ENCODE measurements at regions not wholly inside any gene's neighbourhood (a gene's known extent, or its start where the extent isn't known, plus 50 kb on each side); places are given as distances from the start of the nearest gene placed in this dataset.

- H3K4me3 ChIP-seq (ENCODE audit: control insufficient read depth, low read depth, low read length) = no peak overlapping the region
- no peak for DNase-seq (ENCODE audit: low read depth)
- TF ChIP-seq CTCF (IDR thresholded peaks at IDR 0.05; ENCODE audit: control insufficient read depth, insufficient read depth, low read depth, low read length, missing control alignments) = no peak
Measured at GRCh38 chr2:101619191-101619591, 78.3 kb upstream of the MAP4K4 start.

- DNase-seq (ENCODE audit: low read depth) = no peak
- H3K4me3 ChIP-seq (ENCODE audit: control insufficient read depth, low read depth, low read length) = no peak overlapping the region
- no peak for TF ChIP-seq CTCF (IDR thresholded peaks at IDR 0.05; ENCODE audit: control insufficient read depth, insufficient read depth, low read depth, low read length, missing control alignments)
Measured at GRCh38 chr2:101617796-101618195, 79.7 kb upstream of the MAP4K4 start.

DNA sequence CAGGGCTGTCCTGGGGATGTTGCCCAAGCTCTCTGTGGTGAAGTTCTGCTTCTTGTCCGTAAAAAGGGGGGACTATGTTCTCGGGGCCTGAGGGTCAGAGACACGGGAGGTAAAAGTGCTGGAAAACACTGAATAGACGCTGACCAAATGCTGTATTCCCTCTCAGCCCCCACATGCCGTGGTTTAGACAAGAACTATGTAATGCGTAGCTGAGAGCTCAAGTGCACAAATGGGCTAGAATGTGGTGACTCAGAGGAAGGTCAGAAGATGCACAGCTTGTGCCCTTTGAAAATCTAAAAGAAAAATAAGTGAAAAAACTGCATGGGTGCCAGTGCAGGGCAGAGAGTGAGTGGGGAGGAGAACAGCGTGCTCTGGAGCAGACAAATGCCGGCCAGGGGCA lies 80.3 kb upstream of the MAP4K4 start:
- DNase-seq (ENCODE audit: low read depth) = peak; percentile 11
- no peak for TF ChIP-seq CTCF (IDR thresholded peaks at IDR 0.05; ENCODE audit: control insufficient read depth, insufficient read depth, low read depth, low read length, missing control alignments)
- no peak overlapping the region for H3K4me3 ChIP-seq (ENCODE audit: control insufficient read depth, low read depth, low read length)

DNA sequence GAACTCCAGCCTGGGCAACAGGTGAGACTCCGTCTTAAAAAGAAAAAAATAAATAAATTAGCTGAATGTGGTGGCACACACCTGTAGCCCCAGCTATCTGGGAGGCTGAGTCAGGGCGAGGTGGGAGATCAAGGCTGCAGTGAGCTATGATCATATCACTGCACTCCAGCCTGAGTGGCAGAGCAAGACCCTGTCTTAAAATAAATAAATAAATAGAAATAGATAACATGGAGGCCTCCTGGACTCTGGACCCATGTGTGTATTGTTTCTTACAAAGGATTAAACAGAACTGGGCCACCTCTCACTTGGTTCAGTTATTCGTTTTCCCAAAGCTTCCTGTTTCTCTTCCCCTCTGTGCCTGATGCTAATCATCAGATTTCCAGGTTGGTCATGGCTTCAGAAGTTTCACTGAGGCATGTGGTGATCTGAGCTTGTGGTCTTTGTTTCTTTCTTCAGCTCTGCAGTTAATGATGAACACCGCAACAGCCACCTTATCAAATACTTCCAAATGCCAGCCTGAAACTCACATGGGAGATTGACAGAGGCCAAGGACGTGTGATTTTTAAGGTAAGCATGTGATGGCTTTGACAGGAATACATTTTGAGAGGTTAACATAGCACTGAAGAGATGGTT lies 83.3 kb upstream of the MAP4K4 start:
- DNase-seq (ENCODE audit: low read depth) = no peak
- H3K4me3 ChIP-seq (ENCODE audit: control insufficient read depth, low read depth, low read length) = no peak overlapping the region
- no peak for TF ChIP-seq CTCF (IDR thresholded peaks at IDR 0.05; ENCODE audit: control insufficient read depth, insufficient read depth, low read depth, low read length, missing control alignments)

DNA sequence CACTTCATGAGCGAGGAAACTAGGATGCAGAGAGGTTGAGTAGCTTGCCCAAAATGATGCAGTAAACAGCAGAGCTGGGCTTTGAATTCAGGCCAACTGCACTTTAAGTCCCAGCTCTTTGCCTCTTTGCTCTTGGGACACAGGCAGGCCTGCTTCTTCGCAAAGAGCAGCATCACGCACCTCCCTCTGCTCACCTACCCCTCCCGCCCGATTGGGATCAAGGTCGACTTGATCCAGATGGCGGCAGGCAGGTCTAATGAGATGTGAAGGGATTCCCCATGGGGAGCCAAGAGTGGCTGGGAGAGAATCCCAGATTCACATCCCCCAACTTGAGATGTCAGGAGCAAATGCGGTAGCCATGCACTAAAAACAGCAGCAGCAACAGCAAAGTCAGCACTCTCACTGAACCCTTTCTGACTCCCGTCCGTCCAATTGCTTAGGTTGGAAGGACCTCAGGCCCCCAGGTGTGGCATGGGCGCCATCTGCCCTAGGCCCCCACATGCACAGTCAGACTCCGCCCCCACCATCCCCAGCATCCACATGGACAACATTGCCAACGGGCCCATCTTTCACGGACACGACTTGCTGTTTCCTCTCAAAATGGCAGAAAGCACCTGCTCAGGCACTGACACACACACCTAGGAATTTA lies 84.3 kb upstream of the MAP4K4 start:
- TF ChIP-seq CTCF (IDR thresholded peaks at IDR 0.05; ENCODE audit: control insufficient read depth, insufficient read depth, low read depth, low read length, missing control alignments) = no peak
- no peak for DNase-seq (ENCODE audit: low read depth)

GRCh38 chr2:101612019-101612418 lies 85.5 kb upstream of the MAP4K4 start:
- TF ChIP-seq CTCF (IDR thresholded peaks at IDR 0.05; ENCODE audit: control insufficient read depth, insufficient read depth, low read depth, low read length, missing control alignments) = no peak
- DNase-seq (ENCODE audit: low read depth) = no peak
- H3K4me3 ChIP-seq (ENCODE audit: control insufficient read depth, low read depth, low read length) = no peak overlapping the region

More for the DNA sequence above, 84.3 kb upstream of the MAP4K4 start:
- no peak overlapping the region for H3K4me3 ChIP-seq (ENCODE audit: control insufficient read depth, low read depth, low read length)
